OCI-LY7 (cell line): ENCODE measurements at regions not wholly inside any gene's neighbourhood (a gene's known extent, or its start where the extent isn't known, plus 50 kb on each side); places are given as distances from the start of the nearest gene placed in this dataset.

Experiments used
- BruUV-seq: library from RNA; stranded (reverse); fragments of 400-500 nt; replicated peaks from 2 replicates; lab custom pipeline; 2021; lab: Mats Ljungman, UMichigan
- CTCF ChIA-PET: fragments of 300-600 bp; sonication (Branson Sonifier 250); formaldehyde crosslinking; loops from one replicate; lab custom pipeline; 2022; ENCODE audit warnings: antibody characterized with exemption; ENCODE audit not compliant: unreplicated experiment; lab: Charles Lee
- POLR2A ChIA-PET: fragments of 300-600 bp; sonication (Branson Sonifier 250); formaldehyde crosslinking; loops from one replicate; lab custom pipeline; 2022; ENCODE audit warnings: antibody characterized with exemption; lab: Charles Lee
- DNase-seq: peaks from one replicate; pipeline ENCODE4 v3.0.0-alpha.2; 2015; ENCODE audit warnings: low spot score
- H2AFZ ChIP-seq: fragments of 200-600 bp; sonication (generic), shearing (Covaris generic); 2 replicates; pipeline ENCODE4 v1.6.1; 2014; ENCODE audit warnings: mild to moderate bottlenecking, antibody characterized with exemption, low read length, moderate library complexity
- H3K27ac ChIP-seq: fragments of 200-600 bp; sonication (generic); 2 replicates; pipeline ENCODE4 v1.5.1; 2014; ENCODE audit warnings: mixed run types, low read depth, mild to moderate bottlenecking, moderate library complexity, low read length, inconsistent platforms; ENCODE audit not compliant: poor library complexity, severe bottlenecking
- H3K36me3 ChIP-seq: fragments of 200-600 bp; sonication (generic); 2 replicates; pipeline ENCODE4 v1.6.1; 2014; ENCODE audit warnings: mild to moderate bottlenecking, antibody characterized with exemption, low read length, moderate library complexity, mixed read lengths; ENCODE audit not compliant: insufficient read depth
- H3K4me1 ChIP-seq: fragments of 200-600 bp; sonication (generic); 2 replicates; pipeline ENCODE4 v1.5.1; 2014; ENCODE audit warnings: mild to moderate bottlenecking, low read length; ENCODE audit not compliant: insufficient read depth, poor library complexity, severe bottlenecking
- H3K4me2 ChIP-seq: fragments of 200-600 bp; sonication (generic); 2 replicates; pipeline ENCODE4 v1.6.1; 2014; ENCODE audit warnings: mild to moderate bottlenecking, low read length
- H3K4me3 ChIP-seq: fragments of 200-600 bp; sonication (generic); 2 replicates; pipeline ENCODE4 v1.5.1; 2014; ENCODE audit warnings: mild to moderate bottlenecking, low read depth, low read length; ENCODE audit not compliant: poor library complexity, severe bottlenecking
- H3K79me2 ChIP-seq: fragments of 200-600 bp; sonication (generic); 2 replicates; pipeline ENCODE4 v1.6.1; 2016; ENCODE audit warnings: low read depth, mild to moderate bottlenecking, low read length, moderate library complexity, mixed read lengths; ENCODE audit not compliant: insufficient read depth
- H3K9me2 ChIP-seq: fragments of 200-600 bp; sonication (generic); 2 replicates; pipeline ENCODE4 v1.6.1; 2016; ENCODE audit warnings: mild to moderate bottlenecking, low read length, mixed read lengths; ENCODE audit not compliant: insufficient read depth
- H3K9me3 ChIP-seq: fragments of 200-600 bp; sonication (generic); 2 replicates; pipeline ENCODE4 v1.6.1; 2014; ENCODE audit warnings: mild to moderate bottlenecking, mixed run types, low read length, mixed read lengths
- H4K20me1 ChIP-seq: fragments of 200-600 bp; sonication (generic); 2 replicates; pipeline ENCODE4 v1.6.1; 2014; ENCODE audit warnings: mild to moderate bottlenecking, antibody characterized with exemption, low read length, moderate library complexity, mixed read lengths; ENCODE audit not compliant: insufficient read depth
- CTCF ChIP-seq: fragments of 200-600 bp; sonication (generic); conservative IDR thresholded peaks from 2 replicates; pipeline ENCODE4 v1.5.1; 2014; ENCODE audit warnings: mild to moderate bottlenecking, antibody characterized with exemption, low read length, moderate library complexity, mixed read lengths
- EZH2phosphoT487 ChIP-seq: fragments of 200-600 bp; sonication (generic); IDR thresholded peaks from 2 replicates; pipeline ENCODE4 v1.6.1; 2018; ENCODE audit warnings: low read depth, borderline replicate concordance, mild to moderate bottlenecking, mixed run types, antibody characterized with exemption, low read length, moderate library complexity, mixed read lengths
- intact Hi-C: fragments of 100-400 bp; cut with micrococcal nuclease; formaldehyde crosslinking; loops from one replicate; pipeline ENCODE4 v1.10.0; 2022; ENCODE audit not compliant: unreplicated experiment

- no peaks in the 10 kb centered on the region for H3K9me3 ChIP-seq
- BruUV-seq: no TSS peak
- H3K79me2 ChIP-seq: no peaks in the 10 kb centered on the region
These were observed 146.1 kb downstream of the SIPA1L2 start for GRCh38 chr1:232483826-232484225.

GRCh38 chr1:232481091-232481490 lies 148.8 kb downstream of the SIPA1L2 start:
- no peaks in the 10 kb centered on the region for H3K79me2 ChIP-seq
- TF ChIP-seq CTCF (no peak), EZH2phosphoT487 (no peak)
- H3K27ac ChIP-seq: no peak overlapping the region
- H3K4me2 ChIP-seq: no peak overlapping the region
- BruUV-seq: no TSS peak
- no peaks in the 10 kb centered on the region for H3K9me3 ChIP-seq
- DNase-seq: no peak
- ChIA-PET CTCF (no interaction called here), POLR2A (no interaction called here)
- no peak overlapping the region for H2AFZ ChIP-seq
- no peaks in the 10 kb centered on the region for H3K9me2 ChIP-seq
- H3K36me3 ChIP-seq: no peaks in the 10 kb centered on the region
- H4K20me1 ChIP-seq: no peaks in the 10 kb centered on the region
- intact Hi-C loops: no loop called here
- H3K4me3 ChIP-seq: no peak overlapping the region
- no peaks in the 10 kb centered on the region for H3K4me1 ChIP-seq

More at GRCh38 chr1:232483826-232484225, 146.1 kb downstream of the SIPA1L2 start:
- CTCF ChIA-PET: no interaction called here
- POLR2A ChIA-PET: no interaction called here
- TF ChIP-seq EZH2phosphoT487 (no peak), CTCF (no peak)
- H2AFZ ChIP-seq: no peak overlapping the region
- H3K36me3 ChIP-seq: no peaks in the 10 kb centered on the region
- no peak overlapping the region for H3K27ac ChIP-seq
- no peak overlapping the region for H3K4me2 ChIP-seq
- no peaks in the 10 kb centered on the region for H4K20me1 ChIP-seq
- H3K9me2 ChIP-seq: no peaks in the 10 kb centered on the region
- no peaks in the 10 kb centered on the region for H3K4me1 ChIP-seq
- no peak for DNase-seq
- H3K4me3 ChIP-seq: no peak overlapping the region
- intact Hi-C loops: no loop called here

GRCh38 chr1:232477728-232478127 lies 152.2 kb downstream of the SIPA1L2 start:
- Histone ChIP-seq H3K4me3 (no peak overlapping the region), H4K20me1 (no peaks in the 10 kb centered on the region), H3K4me2 (no peak overlapping the region), H3K9me3 (no peaks in the 10 kb centered on the region), H3K36me3 (no peaks in the 10 kb centered on the region), H3K4me1 (no peaks in the 10 kb centered on the region), H3K79me2 (no peaks in the 10 kb centered on the region), H3K9me2 (no peaks in the 10 kb centered on the region), H2AFZ (no peak overlapping the region), H3K27ac (no peak overlapping the region)
- no peak for DNase-seq
- intact Hi-C loops: no loop called here
- BruUV-seq: no TSS peak
- ChIA-PET POLR2A (interaction anchor here (2.0 kb wide), 1 partner anchor 9 kb away, joined by 8 read pairs; no protein-coding TSS in a partner anchor), CTCF (no interaction called here)
- no peak for TF ChIP-seq EZH2phosphoT487
- no peak for TF ChIP-seq CTCF
